ENCODE measurements at regions not wholly inside any gene's neighbourhood (a gene's known extent, or its start where the extent isn't known, plus 50 kb on each side); places are given as distances from the start of the nearest gene placed in this dataset.

DNA sequence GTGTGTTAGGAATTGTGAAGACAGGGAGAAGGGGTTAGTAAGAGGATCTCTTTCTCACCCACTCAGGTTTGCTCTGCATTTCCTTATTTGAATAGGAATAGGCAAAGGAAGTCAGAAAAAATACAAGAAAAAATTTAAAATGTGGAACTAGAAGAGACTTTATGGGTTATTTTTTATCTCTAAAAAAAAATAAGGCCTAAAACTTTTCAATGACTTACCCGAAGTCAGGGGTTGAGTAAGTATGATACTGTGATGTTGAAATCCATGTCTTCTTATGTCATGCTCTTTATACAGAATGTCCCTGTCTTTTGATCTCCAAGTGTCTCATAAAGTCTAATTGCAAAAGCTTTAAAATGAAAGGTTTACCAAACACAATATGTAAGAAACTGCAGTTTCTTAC, 148.3 kb upstream of the PIK3R1 start:
- TF ChIP-seq, protein P1, sequence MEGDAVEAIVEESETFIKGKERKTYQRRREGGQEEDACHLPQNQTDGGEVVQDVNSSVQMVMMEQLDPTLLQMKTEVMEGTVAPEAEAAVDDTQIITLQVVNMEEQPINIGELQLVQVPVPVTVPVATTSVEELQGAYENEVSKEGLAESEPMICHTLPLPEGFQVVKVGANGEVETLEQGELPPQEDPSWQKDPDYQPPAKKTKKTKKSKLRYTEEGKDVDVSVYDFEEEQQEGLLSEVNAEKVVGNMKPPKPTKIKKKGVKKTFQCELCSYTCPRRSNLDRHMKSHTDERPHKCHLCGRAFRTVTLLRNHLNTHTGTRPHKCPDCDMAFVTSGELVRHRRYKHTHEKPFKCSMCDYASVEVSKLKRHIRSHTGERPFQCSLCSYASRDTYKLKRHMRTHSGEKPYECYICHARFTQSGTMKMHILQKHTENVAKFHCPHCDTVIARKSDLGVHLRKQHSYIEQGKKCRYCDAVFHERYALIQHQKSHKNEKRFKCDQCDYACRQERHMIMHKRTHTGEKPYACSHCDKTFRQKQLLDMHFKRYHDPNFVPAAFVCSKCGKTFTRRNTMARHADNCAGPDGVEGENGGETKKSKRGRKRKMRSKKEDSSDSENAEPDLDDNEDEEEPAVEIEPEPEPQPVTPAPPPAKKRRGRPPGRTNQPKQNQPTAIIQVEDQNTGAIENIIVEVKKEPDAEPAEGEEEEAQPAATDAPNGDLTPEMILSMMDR (IDR thresholded peaks at IDR 0.05): no peak
- TF ChIP-seq EZH2 (IDR thresholded peaks at IDR 0.05; ENCODE audit: borderline replicate concordance, insufficient read depth, low read depth, low read length, poor library complexity, severe bottlenecking): no peak

Measured in B cell (primary cell).